Glomerular visceral epithelial cell (primary cell): ENCODE measurements at regions not wholly inside any gene's neighbourhood (a gene's known extent, or its start where the extent isn't known, plus 50 kb on each side); places are given as distances from the start of the nearest gene placed in this dataset.
"Not testable (repeated sequence)": the region's sequence is repeated elsewhere in the genome, so short reads cannot be mapped to it uniquely, and the experiment has no call there.

Experiments used
- DNase-seq: peaks from one replicate; pipeline ENCODE4 v3.0.0-alpha.2; 2016; ENCODE audit errors: extremely low spot score

DNA sequence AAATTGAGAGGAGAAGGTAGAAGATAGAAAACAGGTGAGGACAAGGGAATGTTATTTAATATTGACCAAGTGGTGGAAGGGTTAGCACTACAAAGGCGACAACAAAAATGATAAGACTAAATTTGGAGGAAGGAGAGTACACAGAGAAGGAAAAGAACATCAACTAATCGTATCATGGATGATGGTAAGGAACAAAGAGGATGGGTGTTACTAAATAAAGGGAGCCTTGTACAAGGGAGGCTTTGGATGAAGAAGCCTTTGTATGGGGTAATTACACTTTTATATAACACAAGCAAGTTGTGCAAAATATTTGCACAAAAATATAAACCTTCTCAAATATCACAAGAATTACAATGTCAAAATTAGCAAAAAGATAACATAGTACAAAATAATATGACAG, 125.7 kb downstream of the ZNF608 start:
- no peak for DNase-seq

DNA sequence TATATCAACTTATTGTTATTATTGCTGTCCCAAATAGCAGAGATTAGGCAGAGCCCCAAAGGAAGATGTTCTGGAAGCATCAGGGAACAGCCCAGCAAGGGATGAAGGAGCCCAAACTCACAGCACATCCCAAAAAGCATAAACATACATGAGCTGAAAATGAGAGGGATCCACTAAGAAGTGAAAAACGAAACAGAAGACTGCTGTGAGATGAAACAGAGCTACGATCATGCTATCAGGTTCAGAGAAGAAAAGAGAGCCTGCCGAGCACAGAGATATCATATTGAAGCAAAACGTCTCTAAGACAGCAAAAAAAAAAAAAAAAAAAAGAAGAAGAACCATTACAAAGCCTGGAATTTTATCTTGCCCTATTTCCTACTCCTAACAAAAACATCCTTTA, 127.3 kb downstream of the ZNF608 start:
- DNase-seq = no peak

DNA sequence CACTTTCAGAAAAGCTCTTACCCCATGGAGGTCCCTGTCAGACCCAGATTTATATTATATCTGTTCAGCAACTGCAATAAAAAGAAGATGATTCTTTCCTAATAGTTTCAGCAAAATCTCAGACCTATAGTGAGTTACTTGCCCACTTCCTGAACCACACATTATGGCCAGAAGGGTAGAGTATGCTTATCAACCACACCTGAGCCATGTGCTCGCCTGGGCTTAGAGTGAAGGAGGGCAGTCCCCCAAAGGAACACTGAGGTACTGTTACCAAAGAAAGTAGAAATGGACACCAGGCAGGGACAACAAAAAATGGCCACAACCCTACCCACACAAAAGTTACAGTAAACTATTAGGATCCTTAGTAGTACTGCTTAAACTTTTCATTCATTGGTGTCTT, 128.7 kb downstream of the ZNF608 start:
- DNase-seq = no peak

DNA sequence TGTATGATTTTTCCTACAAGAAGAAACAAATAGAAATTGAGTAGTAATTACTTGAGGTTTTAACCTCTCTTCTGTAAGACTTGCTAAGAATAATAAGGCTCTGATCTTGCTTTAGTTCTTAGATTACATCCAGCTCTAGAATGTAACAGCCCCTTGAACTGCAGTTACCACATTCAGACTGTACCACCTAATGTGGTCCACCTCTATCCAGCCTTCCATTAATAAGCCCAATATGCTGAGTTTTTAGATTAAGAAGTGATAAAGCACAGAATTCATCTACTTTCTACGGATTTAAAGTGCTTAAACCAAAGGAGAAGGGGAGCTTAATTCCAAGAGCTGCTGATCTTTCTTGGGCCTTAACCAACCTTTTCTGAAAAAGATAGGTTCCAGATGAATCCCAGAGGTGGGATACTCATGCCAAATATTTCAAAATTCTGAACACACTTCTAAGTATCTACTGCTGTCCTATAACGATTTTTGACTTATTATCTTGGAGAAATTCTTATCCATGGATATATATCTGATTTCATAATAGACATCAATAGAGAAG, 131.5 kb downstream of the ZNF608 start:
- DNase-seq = no peak

DNA sequence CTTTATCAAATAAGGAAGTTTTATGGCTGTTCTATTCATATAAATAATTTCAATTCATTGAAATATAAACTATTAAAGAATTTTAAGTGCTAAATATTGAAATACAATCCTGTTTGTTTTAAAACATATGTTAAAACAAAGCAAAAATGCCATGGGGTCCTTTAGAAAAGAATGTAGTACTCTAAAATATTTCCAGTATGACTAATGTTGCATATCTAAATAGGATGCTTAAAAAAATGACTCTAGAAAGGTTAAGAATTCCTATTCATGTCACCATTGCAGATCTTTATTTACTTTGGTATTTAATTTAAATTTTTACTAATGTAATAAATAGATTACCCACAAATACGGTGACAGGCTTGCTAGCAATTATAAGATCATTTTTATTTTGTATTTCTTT, 132.3 kb downstream of the ZNF608 start:
- DNase-seq = no peak

DNA sequence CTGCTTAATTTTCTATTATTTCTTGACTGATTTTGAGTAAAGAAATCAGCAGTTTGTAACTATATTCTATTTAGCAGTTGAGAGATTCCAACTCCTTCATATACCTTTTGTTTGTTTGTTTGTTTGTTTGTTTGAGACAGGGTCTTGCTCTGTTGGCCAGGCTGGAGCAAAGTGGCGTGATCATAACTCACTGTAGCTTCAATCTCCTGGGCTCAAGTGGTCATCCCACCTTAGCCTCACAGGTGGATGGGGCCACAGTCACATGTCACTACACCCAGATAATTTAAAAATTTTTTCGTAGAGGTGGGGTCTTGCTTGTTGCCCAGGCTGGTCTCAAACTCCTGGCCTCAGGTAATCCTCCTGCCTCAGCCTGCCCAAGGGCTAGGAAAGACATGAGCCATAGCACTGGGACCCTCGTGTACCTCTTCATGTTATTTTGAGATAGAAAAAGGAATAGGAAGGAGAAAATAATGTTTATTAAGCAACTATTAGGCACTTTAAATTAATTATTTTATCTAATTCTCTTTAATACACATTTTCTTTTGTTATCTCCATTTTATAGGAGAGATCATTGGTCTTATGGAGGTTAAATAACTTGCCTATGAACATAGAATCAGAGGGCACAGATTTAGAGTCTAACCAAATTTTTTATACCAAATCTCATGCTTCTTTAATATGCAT, 133.0 kb downstream of the ZNF608 start:
- DNase-seq = no peak

DNA sequence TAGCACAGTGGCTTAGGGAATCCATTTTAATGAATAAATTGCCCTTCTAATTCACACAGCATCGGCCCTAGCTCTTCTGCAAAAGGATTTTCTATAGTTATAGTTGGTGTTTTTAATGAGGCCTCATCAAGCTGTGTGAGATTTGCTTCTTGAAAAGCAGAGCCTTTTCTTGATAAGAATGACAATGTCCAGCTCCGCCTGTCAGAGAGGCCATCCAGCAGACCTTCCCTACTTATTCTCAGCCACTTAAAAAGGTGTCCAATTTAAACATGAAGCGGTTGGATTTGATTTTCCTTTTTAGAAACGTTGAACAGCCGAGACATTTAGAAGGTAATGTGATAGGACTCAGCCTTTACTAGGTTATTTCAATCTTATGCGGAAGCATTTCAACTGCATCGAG, 134.4 kb downstream of the ZNF608 start:
- no peak for DNase-seq

DNA sequence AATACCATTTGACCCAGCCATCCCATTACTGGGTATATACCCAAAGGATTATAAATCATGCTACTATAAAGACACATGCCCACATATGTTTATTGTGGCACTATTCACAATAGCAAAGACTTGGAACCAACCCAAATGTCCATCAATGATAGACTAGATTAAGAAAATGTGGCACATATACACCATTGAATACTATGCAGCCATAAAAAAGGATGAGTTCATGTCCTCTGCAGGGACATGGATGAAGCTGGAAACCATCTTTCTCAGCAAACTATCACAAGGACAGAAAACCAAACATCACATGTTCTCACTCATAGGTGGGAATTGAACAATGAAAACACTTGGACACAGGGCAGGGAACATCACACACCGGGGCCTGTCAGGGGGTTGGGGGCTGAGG, 135.2 kb downstream of the ZNF608 start:
- DNase-seq = not testable (repeated sequence)

DNA sequence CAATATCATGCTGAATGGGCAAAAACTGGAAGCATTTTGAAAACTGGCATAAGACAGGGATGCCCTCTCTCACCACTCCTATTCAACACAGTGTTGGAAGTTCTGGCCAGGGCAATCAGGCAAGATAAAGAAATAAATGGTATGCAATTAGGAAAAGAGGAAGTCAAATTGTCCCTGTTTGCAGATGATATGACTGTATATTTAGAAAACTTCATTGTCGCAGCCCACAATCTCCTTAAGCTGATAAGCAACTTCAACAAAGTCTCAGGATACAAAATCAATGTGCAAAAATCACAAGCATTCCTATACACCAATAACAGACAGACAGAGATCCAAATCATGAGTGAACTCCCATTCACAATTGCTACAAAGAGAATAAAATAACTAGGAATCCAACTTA, 136.8 kb downstream of the ZNF608 start:
- DNase-seq = not testable (repeated sequence)

DNA sequence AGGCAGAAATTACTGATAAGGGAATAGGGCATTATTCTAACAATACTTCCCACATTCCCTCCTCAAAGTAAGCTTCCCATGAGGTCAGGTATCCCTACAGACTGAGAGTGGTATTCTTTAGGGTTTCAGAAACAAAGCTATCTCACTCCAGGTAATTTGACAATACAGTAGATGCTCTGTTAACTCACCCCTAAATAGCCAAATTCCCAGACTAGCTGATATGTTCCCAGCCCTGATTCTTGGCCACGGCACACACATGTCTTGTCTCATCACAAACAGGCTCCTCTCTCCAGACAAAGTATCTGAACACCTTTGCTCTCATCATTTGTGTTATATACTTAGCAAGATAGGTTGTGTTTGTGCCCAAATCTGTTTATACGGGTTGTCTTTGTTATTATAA, 139.9 kb downstream of the ZNF608 start:
- no peak for DNase-seq

DNA sequence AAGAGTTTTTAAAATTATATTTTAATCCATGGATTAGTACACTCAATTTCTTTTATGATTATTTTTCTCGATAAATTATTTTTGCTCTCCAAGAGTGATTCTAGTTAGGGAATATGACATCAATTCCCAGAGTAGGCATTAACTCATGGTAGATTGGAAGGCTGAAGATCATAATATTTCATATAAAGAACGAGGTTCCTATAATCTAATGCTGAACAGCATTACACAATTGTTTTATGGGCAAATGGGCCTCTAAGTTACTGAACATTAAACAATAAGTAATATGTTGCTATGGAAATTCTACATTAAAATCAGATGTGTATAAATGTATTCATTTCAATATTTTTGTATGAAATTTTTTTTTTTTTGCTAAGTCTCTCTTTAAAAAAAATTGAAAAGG, 140.3 kb downstream of the ZNF608 start:
- no peak for DNase-seq

DNA sequence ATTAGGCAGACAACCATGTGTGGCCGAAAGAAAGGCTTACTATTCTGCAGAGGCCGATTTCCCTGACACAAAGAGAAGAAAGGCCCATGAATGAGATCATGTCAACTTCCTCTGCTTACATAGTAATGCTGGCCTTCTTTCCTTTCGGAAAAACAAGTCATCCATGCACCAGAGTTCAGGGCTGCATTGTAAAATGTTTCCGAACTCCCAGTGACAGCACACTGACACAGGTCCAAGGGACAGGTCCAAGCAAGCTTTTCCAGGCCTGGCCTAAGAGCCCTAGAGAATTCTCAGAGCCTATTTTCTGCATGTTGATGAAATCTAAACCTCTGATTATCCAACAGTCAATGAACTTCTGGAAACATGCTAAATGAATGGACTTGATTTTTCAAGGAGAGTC, 140.9 kb downstream of the ZNF608 start:
- DNase-seq = no peak

DNA sequence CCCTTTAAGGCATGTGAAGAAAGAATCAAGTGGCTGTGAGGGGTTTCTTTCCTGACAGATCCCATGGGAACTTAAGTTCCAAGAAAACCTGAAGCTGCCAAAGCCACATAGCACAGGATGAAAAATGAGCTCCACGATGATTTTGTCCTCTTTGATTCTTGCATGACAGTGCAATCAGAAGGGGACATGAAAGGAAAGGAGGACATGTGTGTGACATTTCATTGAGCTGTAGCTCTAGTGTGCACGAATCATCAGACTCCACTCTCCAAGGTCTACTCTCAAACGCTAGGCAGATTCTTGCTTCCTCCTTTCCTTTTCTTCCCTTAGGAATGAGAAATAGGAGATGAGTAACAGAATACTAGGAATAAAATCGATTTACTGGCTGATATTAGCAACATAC, 142.0 kb downstream of the ZNF608 start:
- DNase-seq = no peak

DNA sequence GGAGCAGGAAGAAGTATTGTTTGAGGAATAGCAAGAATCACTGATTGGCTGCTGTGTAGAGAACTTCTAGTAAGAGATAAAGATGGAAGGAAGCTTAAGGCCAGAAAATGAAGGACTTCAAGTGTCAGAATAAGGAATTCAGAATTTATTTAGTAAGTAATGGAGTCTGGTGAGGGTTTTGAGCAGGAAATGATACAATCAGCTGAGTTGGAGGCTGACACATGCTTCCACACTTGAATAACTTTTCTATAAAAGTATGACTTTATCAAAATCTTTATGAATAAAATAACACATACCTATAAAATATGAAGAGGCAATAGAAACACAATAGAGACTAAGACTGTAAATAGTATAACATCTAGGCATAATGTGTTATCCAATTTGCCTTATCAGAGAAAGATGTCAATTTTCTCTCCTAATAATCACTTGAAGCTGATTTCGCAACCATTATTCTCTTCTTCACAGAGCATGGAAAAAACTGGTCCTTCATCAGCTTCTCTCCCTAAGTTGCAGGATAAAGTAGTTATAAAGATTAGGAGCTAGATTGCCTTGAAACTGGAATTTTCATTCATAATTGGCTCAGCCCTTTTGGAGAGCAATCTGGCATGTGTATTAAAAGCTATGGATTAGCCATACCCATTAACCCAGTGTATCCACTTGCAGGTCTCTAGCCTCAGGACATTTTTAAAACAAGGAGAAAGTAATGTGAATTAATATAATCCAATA, 143.4 kb downstream of the ZNF608 start:
- DNase-seq = no peak

DNA sequence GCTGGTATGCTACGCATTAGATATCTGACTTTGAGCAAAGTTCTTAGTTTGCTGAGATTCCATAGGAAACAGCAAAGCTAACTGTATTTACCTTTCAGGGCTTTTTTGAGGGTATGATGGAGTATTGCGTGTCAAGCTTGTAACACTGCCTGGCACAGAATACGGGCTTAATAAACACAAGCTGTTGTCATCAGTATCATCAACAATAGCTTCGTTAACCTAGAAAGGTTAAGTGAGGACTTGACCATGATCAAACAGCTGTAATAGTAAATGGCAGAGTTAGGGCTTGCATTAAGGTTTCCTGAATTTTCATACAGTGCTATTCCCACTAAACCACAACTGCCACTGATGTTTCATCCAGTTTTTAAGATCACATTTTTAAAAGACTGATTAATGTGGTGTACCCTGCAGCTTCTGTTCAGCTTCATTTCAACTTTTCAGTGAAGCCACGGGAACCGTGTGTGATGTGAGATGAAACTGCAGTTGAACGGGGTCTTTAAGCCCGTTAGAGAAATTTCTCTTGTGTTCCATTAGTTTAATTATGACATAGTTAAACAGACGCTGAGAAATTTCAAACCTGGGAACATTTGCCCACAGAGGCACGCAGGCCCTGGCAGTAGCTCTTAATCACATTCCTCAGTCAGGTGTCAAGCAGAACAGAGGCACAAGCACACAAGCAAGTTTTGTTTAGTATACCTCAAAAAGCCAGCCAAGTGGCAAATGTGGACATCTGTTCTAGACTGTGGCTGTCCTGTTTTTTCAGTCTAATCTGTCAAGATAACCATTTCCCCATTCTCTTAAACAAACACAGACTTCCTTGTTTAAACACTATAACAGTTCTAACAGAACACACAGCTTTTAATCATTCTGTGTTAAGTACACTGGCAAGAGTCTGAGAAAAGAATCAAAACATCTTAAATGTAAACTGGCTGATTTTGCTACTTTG, 147.1 kb downstream of the ZNF608 start:
- DNase-seq = peak; percentile 94

DNA sequence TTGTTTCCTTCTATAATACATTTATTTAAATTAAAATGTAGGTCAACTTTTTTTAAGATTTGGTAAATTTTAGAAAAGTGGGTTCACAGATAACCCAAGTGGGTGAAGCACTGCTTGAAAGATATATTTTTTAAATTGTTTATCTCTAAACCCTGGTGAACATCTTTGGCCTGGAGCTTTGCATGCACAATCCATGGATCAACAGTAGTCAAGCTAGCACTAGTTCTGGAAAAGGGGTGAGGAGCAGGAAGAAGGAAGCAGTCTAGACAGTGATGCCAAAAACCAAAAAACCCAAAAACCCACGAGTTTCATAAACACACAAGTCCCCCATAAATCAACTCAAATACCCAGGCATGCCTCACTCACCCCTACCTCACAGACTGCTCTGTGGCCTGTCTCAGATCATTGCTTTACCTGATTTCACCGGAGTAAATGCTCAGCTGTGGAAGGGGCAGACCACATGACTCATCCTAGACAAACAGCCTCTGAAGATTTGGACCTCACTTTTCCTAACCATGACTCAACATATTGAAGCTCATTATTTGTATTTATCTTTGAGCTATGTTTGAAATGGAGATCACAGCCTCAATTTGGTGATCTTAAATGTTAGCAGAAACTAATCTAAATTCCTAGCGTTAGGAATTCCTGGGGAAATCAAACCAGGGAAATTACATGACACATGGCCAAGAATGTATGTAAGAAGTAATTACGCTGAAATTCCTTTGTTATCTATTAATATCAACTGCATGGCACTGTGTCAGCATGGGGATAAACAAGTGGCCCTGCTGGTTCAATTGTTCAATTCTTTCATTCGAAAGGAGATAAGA, 149.6 kb downstream of the ZNF608 start:
- peak; percentile 98 for DNase-seq

DNA sequence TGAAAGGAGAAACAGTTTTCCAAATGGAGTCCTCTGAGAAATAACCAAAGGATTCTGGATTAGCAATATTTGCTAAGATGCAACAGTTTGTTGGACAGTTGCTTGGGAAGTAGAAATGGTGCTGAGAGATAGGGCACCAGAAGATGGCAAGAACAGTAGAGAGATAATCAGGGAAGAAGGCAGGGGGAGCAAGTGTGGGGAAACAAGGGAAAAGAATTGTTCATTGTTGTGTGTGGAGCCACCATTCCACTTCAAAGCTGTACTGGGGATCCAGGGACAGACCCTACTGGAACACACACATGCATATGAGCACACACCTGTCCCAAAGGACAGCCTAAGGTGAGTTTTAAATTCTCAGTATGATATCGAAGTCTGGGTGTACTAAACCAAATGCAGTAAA, 152.5 kb downstream of the ZNF608 start:
- no peak for DNase-seq

DNA sequence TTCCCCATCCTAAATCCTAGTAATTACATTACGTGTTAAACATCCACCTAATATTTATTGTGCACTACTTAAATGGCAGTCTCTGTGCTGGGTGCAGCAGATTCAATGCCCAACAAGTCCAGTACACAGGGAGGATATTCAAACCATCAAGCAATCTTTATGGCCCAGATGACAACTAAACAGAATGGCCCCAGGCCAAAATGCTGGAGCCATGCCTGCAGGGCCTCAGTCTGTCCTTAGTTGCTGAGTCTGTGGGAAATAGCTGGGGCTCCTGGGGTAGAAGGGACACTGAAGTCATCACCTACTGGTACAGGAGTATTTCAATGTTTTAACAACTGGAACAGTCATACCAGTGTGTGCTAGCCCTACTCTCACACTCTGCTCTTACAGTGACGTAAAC, 153.5 kb downstream of the ZNF608 start:
- no peak for DNase-seq

DNA sequence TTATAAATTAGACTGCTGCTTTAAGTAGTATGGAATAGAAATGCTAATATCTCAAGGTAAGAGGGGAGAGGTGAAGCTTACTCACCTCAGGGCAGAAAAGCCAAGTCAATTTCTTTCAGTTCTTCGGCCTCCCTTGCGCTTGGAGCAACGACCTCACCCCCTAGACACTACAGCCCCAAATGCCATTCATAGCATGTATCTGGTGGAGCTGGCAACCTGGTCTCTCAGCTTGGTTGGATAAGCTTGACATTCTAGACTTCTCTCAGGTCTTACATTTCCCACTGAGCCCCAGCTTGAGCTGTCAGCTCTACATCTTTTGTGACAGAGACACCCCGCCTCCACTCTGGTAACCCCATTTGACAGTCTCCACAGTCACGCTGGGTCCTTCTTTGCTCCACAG, 154.9 kb downstream of the ZNF608 start:
- DNase-seq = no peak

DNA sequence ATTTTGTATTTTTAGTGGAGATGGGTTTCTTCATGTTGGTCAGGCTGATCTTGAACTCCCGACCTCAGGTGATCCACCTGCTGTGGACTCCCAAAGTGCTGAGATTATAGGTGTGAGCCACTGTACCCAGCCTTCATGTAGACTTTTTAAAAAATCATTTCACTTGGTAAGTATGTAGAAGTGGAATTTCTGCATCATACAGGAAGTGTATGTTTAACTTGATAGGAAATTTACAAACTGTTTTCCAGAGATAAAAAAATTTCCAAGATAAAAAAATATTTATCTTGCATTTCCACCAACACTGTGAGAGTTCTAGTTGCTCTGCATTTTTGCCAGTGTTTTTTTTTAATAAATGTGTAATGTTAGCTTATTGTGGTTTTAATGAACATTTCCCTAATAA, 155.8 kb downstream of the ZNF608 start:
- DNase-seq = no peak

DNA sequence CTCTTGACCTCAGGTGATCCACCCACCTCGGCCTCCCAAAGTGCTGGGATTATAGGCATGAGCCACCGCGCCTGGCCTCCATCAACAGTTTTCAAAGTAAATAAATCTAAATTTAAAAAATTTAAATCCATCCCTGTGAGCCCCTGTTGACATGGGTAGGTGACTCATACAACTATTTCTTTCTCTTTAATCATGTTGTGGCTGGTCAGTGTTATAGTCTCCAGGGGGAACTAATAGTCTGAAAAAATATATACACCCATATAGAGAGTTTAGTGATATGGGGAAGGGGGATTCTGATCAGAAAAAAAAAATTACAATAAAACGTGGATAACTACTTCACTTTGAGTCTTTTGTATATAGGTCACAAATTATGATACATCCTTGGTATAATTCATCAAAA, 159.2 kb downstream of the ZNF608 start:
- no peak for DNase-seq
